CD4-positive, alpha-beta T cell (primary cell): ENCODE measurements at regions not wholly inside any gene's neighbourhood (a gene's known extent, or its start where the extent isn't known, plus 50 kb on each side); places are given as distances from the start of the nearest gene placed in this dataset.

Experiments
- ATAC-seq: fragments of 200-7000 bp; cut with Tn5 transposase; one replicate; pipeline ENCODE4 v1.10.0; 2022; ENCODE audit warnings: mild to moderate bottlenecking; ENCODE audit not compliant: poor library complexity
- CTCF ChIA-PET: fragments of 350-600 bp; sonication (Branson Sonifier 250); formaldehyde crosslinking; loops from one replicate; lab custom pipeline; 2021; ENCODE audit warnings: antibody characterized with exemption, inconsistent platforms; lab: Charles Lee
- POLR2A ChIA-PET: fragments of 350-600 bp; sonication (Branson Sonifier 250); formaldehyde crosslinking; loops from one replicate; lab custom pipeline; 2021; ENCODE audit warnings: antibody characterized with exemption, inconsistent platforms; lab: Charles Lee
- DNase-seq, 14 experiments: peaks; one replicate each; pipeline ENCODE4 v3.0.0-alpha.2; 2013 to 2020; ENCODE audit warnings: mixed read lengths in 2 of 14
- H3K27ac ChIP-seq, 2 donors: one replicate each; pipeline versions ENCODE4 v1.5.1 to v1.7.0; 2013; ENCODE audit warnings: low read length in 2 of 2, low read depth in 1 of 2, mild to moderate bottlenecking in 1 of 2
- H3K27me3 ChIP-seq, 2 experiments: 1 replicate in 1 of 2; 2 replicates in 1 of 2; pipeline versions ENCODE4 v1.6.1 to v1.7.0; 2013; ENCODE audit warnings: low read length in 2 of 2, control low read depth in 1 of 2, mild to moderate bottlenecking in 1 of 2, moderate library complexity in 1 of 2; ENCODE audit not compliant: insufficient read depth in 2 of 2, control insufficient read depth in 1 of 2
- H3K36me3 ChIP-seq: one replicate; pipeline ENCODE4 v1.6.1; 2013; ENCODE audit warnings: low read length, control low read depth; ENCODE audit not compliant: insufficient read depth
- H3K4me1 ChIP-seq: one replicate; pipeline ENCODE4 v1.6.1; 2013; ENCODE audit warnings: low read length, control low read depth; ENCODE audit not compliant: insufficient read depth
- H3K4me3 ChIP-seq: one replicate; pipeline ENCODE4 v1.5.1; 2013; ENCODE audit warnings: mild to moderate bottlenecking, low read length, moderate library complexity
- H3K9me3 ChIP-seq, 2 experiments: 1 replicate in 1 of 2; 2 replicates in 1 of 2; pipeline versions ENCODE4 v1.6.1 to v1.7.0; 2013; ENCODE audit warnings: low read length in 2 of 2, mild to moderate bottlenecking in 2 of 2, control low read depth in 1 of 2, moderate library complexity in 1 of 2; ENCODE audit not compliant: control insufficient read depth in 1 of 2, insufficient read depth in 1 of 2
- H3K27ac Mint-ChIP-seq: one replicate; pipeline ENCODE4 v1.8.0; 2020; ENCODE audit warnings: mixed read lengths
- H3K27me3 Mint-ChIP-seq: one replicate; pipeline ENCODE4 v1.8.0; 2021; ENCODE audit warnings: mixed read lengths
- H3K36me3 Mint-ChIP-seq: one replicate; pipeline ENCODE4 v1.8.0; 2021; ENCODE audit warnings: low read depth, mixed read lengths
- H3K4me1 Mint-ChIP-seq: one replicate; pipeline ENCODE4 v1.8.0; 2021; ENCODE audit warnings: low read depth, mixed read lengths
- H3K4me3 Mint-ChIP-seq: one replicate; pipeline ENCODE4 v1.8.0; 2020; ENCODE audit warnings: mild to moderate bottlenecking, mixed read lengths
- H3K9me3 Mint-ChIP-seq: one replicate; pipeline ENCODE4 v1.8.0; 2020; ENCODE audit warnings: mixed read lengths
- intact Hi-C, 2 experiments: fragments of 100-400 bp; cut with DNase I in 1 of 2; cut with micrococcal nuclease in 1 of 2; formaldehyde crosslinking; loops; one replicate each; pipeline versions ENCODE4 v1.15.1 to v1.9.0; 2023 to 2025; cut with DNase I, micrococcal nuclease
- TF ChIP-seq, protein P1 (sequence below): fragments of 200-600 bp; IDR thresholded peaks from one replicate; pipeline ENCODE4 v1.8.0; 2022; ENCODE audit warnings: antibody characterized with exemption, mild to moderate bottlenecking

- no peaks in the 10 kb centered on the region for H3K27me3 ChIP-seq
- H3K4me3 ChIP-seq = no peak overlapping the region
- H3K4me1 Mint-ChIP-seq = no peaks in the 10 kb centered on the region
- no peak overlapping the region for H3K27ac Mint-ChIP-seq
- TF ChIP-seq, protein P1, sequence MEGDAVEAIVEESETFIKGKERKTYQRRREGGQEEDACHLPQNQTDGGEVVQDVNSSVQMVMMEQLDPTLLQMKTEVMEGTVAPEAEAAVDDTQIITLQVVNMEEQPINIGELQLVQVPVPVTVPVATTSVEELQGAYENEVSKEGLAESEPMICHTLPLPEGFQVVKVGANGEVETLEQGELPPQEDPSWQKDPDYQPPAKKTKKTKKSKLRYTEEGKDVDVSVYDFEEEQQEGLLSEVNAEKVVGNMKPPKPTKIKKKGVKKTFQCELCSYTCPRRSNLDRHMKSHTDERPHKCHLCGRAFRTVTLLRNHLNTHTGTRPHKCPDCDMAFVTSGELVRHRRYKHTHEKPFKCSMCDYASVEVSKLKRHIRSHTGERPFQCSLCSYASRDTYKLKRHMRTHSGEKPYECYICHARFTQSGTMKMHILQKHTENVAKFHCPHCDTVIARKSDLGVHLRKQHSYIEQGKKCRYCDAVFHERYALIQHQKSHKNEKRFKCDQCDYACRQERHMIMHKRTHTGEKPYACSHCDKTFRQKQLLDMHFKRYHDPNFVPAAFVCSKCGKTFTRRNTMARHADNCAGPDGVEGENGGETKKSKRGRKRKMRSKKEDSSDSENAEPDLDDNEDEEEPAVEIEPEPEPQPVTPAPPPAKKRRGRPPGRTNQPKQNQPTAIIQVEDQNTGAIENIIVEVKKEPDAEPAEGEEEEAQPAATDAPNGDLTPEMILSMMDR = no peak
- H3K27me3 Mint-ChIP-seq = no peaks in the 10 kb centered on the region
- no peaks in the 10 kb centered on the region for H3K36me3 ChIP-seq
- no peaks in the 10 kb centered on the region for H3K4me1 ChIP-seq
- no peaks in the 10 kb centered on the region for H3K36me3 Mint-ChIP-seq
- ChIA-PET POLR2A (interaction anchor here (0.7 kb wide), 1 partner anchor 854 kb away, joined by 3 read pairs; no protein-coding TSS in a partner anchor), CTCF (no interaction called here)
- DNase-seq = no peak
- intact Hi-C loops = no loop called here
- H3K4me3 Mint-ChIP-seq = no peak overlapping the region
- H3K9me3 ChIP-seq = no peaks in the 10 kb centered on the region
- no peaks in the 10 kb centered on the region for H3K9me3 Mint-ChIP-seq
- H3K27ac ChIP-seq = no peak overlapping the region
- ATAC-seq = no peak
These were observed 105.8 kb upstream of the CTNNB1 start for GRCh38 chr3:41093476-41093875.

- Mint-ChIP-seq H3K27me3 (no peaks in the 10 kb centered on the region), H3K4me3 (no peak overlapping the region), H3K9me3 (no peaks in the 10 kb centered on the region), H3K4me1 (no peaks in the 10 kb centered on the region), H3K27ac (no peak overlapping the region), H3K36me3 (no peaks in the 10 kb centered on the region)
- H3K27me3 ChIP-seq = no peaks in the 10 kb centered on the region
- H3K4me3 ChIP-seq = no peak overlapping the region
- H3K27ac ChIP-seq = no peak overlapping the region
- ChIA-PET CTCF (no interaction called here), POLR2A (interaction anchor here (0.7 kb wide), 1 partner anchor 853 kb away, joined by 3 read pairs; no protein-coding TSS in a partner anchor)
- intact Hi-C loops = no loop called here
- TF ChIP-seq, protein P1 = no peak
- H3K36me3 ChIP-seq = no peaks in the 10 kb centered on the region
- no peaks in the 10 kb centered on the region for H3K9me3 ChIP-seq
- H3K4me1 ChIP-seq = no peaks in the 10 kb centered on the region
- ATAC-seq (no peak), DNase-seq (no peak)
These were observed 105.0 kb upstream of the CTNNB1 start for GRCh38 chr3:41094351-41094750.

GRCh38 chr3:41095702-41096101, 103.6 kb upstream of the CTNNB1 start:
- ATAC-seq (no peak), DNase-seq (no peak)
- Mint-ChIP-seq H3K4me1 (no peaks in the 10 kb centered on the region), H3K36me3 (no peaks in the 10 kb centered on the region), H3K9me3 (no peaks in the 10 kb centered on the region), H3K27me3 (no peaks in the 10 kb centered on the region), H3K4me3 (no peak overlapping the region), H3K27ac (no peak overlapping the region)
- POLR2A ChIA-PET = no interaction called here
- Histone ChIP-seq H3K4me1 (no peaks in the 10 kb centered on the region), H3K27me3 (no peaks in the 10 kb centered on the region), H3K9me3 (no peaks in the 10 kb centered on the region), H3K27ac (no peak overlapping the region), H3K36me3 (no peaks in the 10 kb centered on the region), H3K4me3 (no peak overlapping the region)
- intact Hi-C loops = no loop called here
- CTCF ChIA-PET = no interaction called here
- TF ChIP-seq, protein P1 = no peak
